GM12801 (cell line): ENCODE measurements at regions not wholly inside any gene's neighbourhood (a gene's known extent, or its start where the extent isn't known, plus 50 kb on each side); places are given as distances from the start of the nearest gene placed in this dataset.

Experiments used
- TF ChIP-seq, protein P1 (sequence below): IDR thresholded peaks from one replicate; pipeline ENCODE4 v1.5.1; 2011; ENCODE audit warnings: control low read depth; ENCODE audit not compliant: insufficient read length; ENCODE audit errors: extremely low read depth

DNA sequence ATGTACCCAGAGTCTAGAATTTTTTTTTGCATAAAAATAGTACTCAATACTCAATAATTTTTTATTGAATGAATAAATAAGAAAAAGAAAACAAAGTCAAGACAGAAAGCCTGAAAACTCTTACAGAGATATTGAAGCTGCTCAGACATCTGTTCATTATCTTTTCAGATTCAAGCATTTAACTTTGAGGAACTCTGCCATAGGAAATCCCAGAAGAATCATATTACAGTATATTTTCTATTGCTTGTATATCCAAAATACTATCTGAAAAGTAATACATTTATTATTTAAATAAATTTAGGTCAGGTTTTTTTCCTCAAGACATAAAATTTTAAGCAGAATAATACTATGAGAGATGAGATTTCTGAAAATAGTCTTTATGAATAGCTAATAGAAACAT lies 755.9 kb upstream of the ADGRL4 start:
- TF ChIP-seq, protein P1, sequence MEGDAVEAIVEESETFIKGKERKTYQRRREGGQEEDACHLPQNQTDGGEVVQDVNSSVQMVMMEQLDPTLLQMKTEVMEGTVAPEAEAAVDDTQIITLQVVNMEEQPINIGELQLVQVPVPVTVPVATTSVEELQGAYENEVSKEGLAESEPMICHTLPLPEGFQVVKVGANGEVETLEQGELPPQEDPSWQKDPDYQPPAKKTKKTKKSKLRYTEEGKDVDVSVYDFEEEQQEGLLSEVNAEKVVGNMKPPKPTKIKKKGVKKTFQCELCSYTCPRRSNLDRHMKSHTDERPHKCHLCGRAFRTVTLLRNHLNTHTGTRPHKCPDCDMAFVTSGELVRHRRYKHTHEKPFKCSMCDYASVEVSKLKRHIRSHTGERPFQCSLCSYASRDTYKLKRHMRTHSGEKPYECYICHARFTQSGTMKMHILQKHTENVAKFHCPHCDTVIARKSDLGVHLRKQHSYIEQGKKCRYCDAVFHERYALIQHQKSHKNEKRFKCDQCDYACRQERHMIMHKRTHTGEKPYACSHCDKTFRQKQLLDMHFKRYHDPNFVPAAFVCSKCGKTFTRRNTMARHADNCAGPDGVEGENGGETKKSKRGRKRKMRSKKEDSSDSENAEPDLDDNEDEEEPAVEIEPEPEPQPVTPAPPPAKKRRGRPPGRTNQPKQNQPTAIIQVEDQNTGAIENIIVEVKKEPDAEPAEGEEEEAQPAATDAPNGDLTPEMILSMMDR: no peak

DNA sequence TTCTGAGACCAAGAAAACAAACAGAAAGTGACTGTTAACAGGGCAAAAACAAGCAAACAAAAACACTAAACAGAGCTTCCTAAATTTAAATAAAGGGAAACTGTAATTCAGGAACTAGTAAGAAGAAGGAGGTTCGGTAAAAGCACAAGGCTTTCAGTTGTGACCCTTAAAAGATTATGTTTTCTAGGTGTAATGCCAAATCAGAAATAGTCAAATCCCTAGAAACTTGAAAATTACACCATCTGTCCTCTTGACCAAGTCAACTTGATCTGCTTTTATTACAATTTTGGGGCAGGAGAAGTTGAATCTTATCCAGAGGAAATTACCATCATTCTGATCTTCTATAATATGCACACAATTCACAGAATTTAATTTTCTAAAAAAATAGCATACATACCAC lies 754.0 kb upstream of the ADGRL4 start:
- TF ChIP-seq, protein P1: no peak

DNA sequence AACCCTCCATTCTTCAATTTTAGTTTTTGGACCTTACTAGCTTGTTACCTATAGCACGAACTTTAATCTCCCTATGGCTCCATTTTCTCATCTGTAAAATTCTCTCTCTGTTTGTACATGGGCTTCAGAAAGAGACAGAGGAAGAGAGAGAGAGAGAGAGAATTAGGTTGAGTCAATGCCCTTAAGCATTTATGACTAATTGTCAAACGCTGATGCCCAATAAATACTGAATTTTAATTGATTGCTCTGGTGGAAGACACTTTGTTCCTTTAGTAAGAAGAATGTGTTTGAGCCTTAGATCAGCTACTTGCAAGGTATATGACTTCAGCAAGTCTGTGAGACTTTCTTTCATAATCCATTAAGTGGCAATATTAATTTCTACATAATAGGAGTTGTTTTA lies 743.1 kb upstream of the ADGRL4 start:
- TF ChIP-seq, protein P1: no peak

DNA sequence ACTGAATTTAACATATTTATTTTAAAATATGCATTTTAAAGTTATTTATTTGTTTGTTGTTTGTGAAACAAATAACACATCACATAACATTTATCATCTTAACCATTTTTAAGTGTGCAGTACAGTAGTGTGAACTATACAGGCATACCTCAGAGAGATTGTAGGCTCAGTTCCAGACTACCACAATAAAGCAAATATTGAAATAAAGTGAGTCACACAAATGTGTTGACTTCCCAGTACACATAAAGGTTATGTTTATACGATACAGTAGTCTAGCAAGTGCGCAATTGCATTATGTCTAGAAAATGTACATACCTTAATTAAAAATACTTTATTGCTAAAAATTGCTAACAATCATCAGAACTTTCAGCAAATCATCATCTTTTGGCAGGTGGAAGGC lies 739.4 kb upstream of the ADGRL4 start:
- TF ChIP-seq, protein P1: no peak

DNA sequence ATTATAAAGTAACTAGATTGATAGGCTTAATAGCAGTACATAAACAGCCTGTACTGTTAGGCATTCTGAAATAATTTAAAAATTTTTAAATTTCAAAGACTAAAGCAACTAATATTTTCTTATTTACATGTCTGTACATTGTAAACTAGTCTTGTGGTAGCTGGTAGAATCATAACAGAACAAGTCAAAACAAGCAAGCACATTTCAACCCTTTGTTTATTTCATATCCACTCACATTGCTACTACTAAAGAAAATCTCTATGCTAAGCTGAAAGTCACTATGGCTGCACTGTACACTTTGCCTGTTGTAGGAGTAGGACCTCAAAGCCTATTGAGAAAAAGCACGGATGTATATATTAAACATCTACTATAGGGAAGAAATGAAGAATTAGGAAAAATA lies 738.2 kb upstream of the ADGRL4 start:
- TF ChIP-seq, protein P1: no peak

DNA sequence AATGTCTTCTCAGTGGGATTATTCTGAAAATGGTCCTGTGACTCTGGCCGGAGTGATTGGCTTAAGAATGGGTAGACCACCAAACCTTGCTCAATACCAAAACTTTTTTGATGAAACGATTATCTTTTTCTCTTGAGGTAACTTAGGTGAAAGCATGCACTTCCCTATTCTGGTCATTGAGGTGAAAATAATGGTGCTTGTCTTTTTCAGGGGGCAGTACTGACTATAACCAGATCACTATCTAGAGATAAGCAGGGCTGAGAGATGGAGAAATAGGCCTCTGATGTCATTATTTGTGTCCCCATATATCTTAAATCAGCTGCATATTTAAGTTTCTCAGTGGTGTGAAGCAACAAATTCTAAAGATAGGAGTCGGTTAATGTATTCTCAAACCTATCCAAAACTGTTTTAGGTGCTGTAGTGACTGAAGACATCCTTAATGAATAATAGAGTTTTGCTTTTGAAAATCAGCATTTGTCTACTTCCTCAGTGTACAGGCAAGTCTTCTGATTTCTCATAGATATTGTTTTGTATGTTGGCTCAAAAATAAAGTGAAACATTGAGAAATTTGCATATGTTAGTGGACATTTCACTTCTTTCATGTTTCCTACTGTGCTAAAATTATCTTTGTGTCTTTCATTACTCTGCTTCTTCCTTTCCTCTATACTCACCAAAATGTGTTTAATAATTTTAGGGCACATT lies 735.3 kb upstream of the ADGRL4 start:
- TF ChIP-seq, protein P1: no peak

DNA sequence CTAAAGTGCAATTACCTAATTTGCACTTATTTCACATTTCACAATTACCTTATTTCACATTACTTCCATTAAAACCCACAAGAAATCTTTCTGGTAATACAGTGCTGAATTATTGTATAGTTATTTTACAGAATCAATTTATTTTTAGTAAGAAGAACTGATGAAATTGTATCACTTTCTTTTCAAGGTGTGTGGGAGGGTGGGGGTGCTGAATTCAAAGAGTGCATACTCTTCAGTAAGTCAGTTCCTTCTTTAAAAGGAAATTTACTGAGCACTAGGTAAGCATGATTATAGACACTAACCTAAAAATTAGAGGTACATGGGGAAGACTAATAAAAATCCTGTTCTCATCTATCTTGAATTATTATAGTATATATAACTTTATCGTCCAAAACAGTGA lies 731.6 kb upstream of the ADGRL4 start:
- TF ChIP-seq, protein P1: no peak
